Thyroid gland (tissue), 4 donors: ENCODE measurements at regions not wholly inside any gene's neighbourhood (a gene's known extent, or its start where the extent isn't known, plus 50 kb on each side); places are given as distances from the start of the nearest gene placed in this dataset.

Experiments used
- CTCF ChIP-seq, 6 experiments: fragments of 200-600 bp in 3 of 6; fragments of 450-650 bp in 3 of 6; sonication (generic) in 3 of 6; IDR thresholded peaks; one replicate each; pipeline ENCODE4 v1.5.1; 2016 to 2019; ENCODE audit warnings: antibody characterized with exemption in 6 of 6, mild to moderate bottlenecking in 2 of 6, inconsistent platforms in 1 of 6, moderate library complexity in 1 of 6
- POLR2A ChIP-seq, 2 donors: fragments of 450-650 bp; IDR thresholded peaks; one replicate each; pipeline ENCODE4 v1.6.1; 2017; ENCODE audit warnings: antibody characterized with exemption in 2 of 2, mild to moderate bottlenecking in 2 of 2, moderate library complexity in 1 of 2

GRCh38 chr7:106797937-106798336 is 67.1 kb upstream of the PIK3CG start:
- TF ChIP-seq CTCF (IDR thresholded peaks at IDR 0.05) (no peak), POLR2A (IDR thresholded peaks at IDR 0.05) (no peak)
